ENCODE measurements at regions not wholly inside any gene's neighbourhood (a gene's known extent, or its start where the extent isn't known, plus 50 kb on each side); places are given as distances from the start of the nearest gene placed in this dataset.

DNA sequence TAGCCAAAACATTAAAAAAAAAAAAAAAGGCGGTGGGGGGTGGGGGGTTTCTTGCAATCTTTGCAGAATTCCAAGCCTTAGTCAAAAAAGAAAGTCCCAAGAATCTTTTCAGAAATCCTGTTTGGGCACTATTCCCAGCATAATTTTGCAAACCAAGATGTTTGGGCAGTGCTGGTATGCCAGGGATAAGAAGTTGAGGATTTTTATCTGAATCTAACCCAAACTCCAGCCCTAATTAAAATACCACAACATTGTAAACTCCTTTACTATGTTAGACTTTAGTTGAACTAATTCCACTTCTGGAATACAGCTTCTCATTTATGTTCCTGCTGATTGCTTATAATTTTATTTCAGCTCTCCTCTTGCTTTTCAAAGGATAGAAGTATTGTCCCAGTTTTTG is 504.1 kb upstream of the ADGRL2 start:
- TF ChIP-seq, protein P1, sequence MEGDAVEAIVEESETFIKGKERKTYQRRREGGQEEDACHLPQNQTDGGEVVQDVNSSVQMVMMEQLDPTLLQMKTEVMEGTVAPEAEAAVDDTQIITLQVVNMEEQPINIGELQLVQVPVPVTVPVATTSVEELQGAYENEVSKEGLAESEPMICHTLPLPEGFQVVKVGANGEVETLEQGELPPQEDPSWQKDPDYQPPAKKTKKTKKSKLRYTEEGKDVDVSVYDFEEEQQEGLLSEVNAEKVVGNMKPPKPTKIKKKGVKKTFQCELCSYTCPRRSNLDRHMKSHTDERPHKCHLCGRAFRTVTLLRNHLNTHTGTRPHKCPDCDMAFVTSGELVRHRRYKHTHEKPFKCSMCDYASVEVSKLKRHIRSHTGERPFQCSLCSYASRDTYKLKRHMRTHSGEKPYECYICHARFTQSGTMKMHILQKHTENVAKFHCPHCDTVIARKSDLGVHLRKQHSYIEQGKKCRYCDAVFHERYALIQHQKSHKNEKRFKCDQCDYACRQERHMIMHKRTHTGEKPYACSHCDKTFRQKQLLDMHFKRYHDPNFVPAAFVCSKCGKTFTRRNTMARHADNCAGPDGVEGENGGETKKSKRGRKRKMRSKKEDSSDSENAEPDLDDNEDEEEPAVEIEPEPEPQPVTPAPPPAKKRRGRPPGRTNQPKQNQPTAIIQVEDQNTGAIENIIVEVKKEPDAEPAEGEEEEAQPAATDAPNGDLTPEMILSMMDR (IDR thresholded peaks at IDR 0.05; ENCODE audit: low read length), result no peak
- TF ChIP-seq EZH2 (IDR thresholded peaks at IDR 0.05; ENCODE audit: borderline replicate concordance, low read length), result no peak
